K562 (cell line): ENCODE measurements at regions not wholly inside any gene's neighbourhood (a gene's known extent, or its start where the extent isn't known, plus 50 kb on each side); places are given as distances from the start of the nearest gene placed in this dataset.

ENCODE experiments used
- ADNP ChIP-seq: fragments of 200-800 bp; sonication (Bioruptor generic); IDR thresholded peaks from 2 replicates; pipeline ENCODE4 v1.6.1; 2016; ENCODE audit warnings: missing genetic modification characterization, missing compliant biosample characterization
- BACH1 ChIP-seq: fragments of 200-800 bp; sonication (Bioruptor generic); IDR thresholded peaks from 2 replicates; pipeline ENCODE4 v1.6.1; 2016; ENCODE audit warnings: missing genetic modification characterization, missing compliant biosample characterization
- ETS2 ChIP-seq: IDR thresholded peaks from 2 replicates; pipeline ENCODE4 v1.6.1; 2016; ENCODE audit warnings: borderline replicate concordance, missing genetic modification characterization, mild to moderate bottlenecking, moderate library complexity, missing compliant biosample characterization; ENCODE audit not compliant: poor library complexity, severe bottlenecking
- HDAC6 ChIP-seq: IDR thresholded peaks from 2 replicates; pipeline ENCODE4 v1.6.1; 2012; ENCODE audit warnings: low read depth, mild to moderate bottlenecking, control low read depth, inconsistent platforms, low read length, moderate library complexity
- HDAC8 ChIP-seq: fragments of 450-650 bp; IDR thresholded peaks from 2 replicates; pipeline ENCODE4 v1.6.1; 2016; ENCODE audit warnings: mild to moderate bottlenecking, missing genetic modification characterization, moderate library complexity, missing compliant biosample characterization
- HNRNPH1 ChIP-seq: fragments of 200-400 bp; formaldehyde crosslinking; optimal IDR thresholded peaks from 2 replicates; pipeline ENCODE3; 2017; ENCODE audit warnings: low read depth, mild to moderate bottlenecking, low read length, moderate library complexity
- KDM5B ChIP-seq: fragments of 200-600 bp; sonication (generic); IDR thresholded peaks from 2 replicates; pipeline ENCODE4 v1.6.1; 2012; ENCODE audit warnings: low read depth, mild to moderate bottlenecking, moderate library complexity, low read length, control low read depth, inconsistent platforms; ENCODE audit not compliant: insufficient replicate concordance
- MEIS2 ChIP-seq: fragments of 450-650 bp; IDR thresholded peaks from 2 replicates; pipeline ENCODE4 v1.6.1; 2014; ENCODE audit warnings: mild to moderate bottlenecking; ENCODE audit not compliant: partially characterized antibody
- PHTF2 ChIP-seq: fragments of 250-450 bp; sonication (Bioruptor Pico); IDR thresholded peaks from 2 replicates; pipeline ENCODE4 v1.5.0; 2021; ENCODE audit warnings: mild to moderate bottlenecking
- POLR2AphosphoS2 ChIP-seq: IDR thresholded peaks from 2 replicates; pipeline ENCODE4 v1.6.1; 2012; ENCODE audit warnings: low read length, improper control_type of control experiment
- RBFOX2 ChIP-seq: fragments of 200-400 bp; formaldehyde crosslinking; IDR thresholded peaks from 2 replicates; pipeline ENCODE4 v1.6.1; 2017; ENCODE audit warnings: low read depth, mild to moderate bottlenecking, low read length, moderate library complexity
- RCOR1 ChIP-seq, 2 experiments: IDR thresholded peaks; 2 replicates each; pipeline ENCODE4 v1.6.1; 2012; ENCODE audit warnings: low read depth in 2 of 2, low read length in 2 of 2, borderline replicate concordance in 1 of 2, improper control_type of control experiment in 1 of 2
- SAP30 ChIP-seq: fragments of 200-600 bp; sonication (generic); IDR thresholded peaks from 2 replicates; pipeline ENCODE4 v1.6.1; 2012; ENCODE audit warnings: borderline replicate concordance, low read depth, mild to moderate bottlenecking, moderate library complexity, low read length, control low read depth, inconsistent platforms; ENCODE audit not compliant: insufficient read depth, poor library complexity, severe bottlenecking
- SP2 ChIP-seq: IDR thresholded peaks from 2 replicates; pipeline ENCODE4 v1.6.1; 2011; ENCODE audit warnings: mild to moderate bottlenecking, low read depth, low read length, moderate library complexity; ENCODE audit not compliant: poor library complexity, severe bottlenecking; ENCODE audit errors: extremely low read depth
- STAG1 ChIP-seq: sonication (generic); formaldehyde crosslinking; IDR thresholded peaks from 2 replicates; pipeline ENCODE4 v1.5.0; 2020; ENCODE audit warnings: missing genetic modification reagents, borderline replicate concordance
- ZFP1 ChIP-seq: fragments of 450-650 bp; formaldehyde crosslinking; IDR thresholded peaks from 2 replicates; pipeline ENCODE4 v1.4.0; 2020; ENCODE audit warnings: mild to moderate bottlenecking, mixed read lengths
- ZNF133 ChIP-seq: fragments of 250-450 bp; sonication (Bioruptor Pico); IDR thresholded peaks from 2 replicates; pipeline ENCODE4 v1.4.0; 2020; ENCODE audit warnings: mild to moderate bottlenecking
- ZNF212 ChIP-seq: fragments of 450-650 bp; formaldehyde crosslinking; IDR thresholded peaks from 2 replicates; pipeline ENCODE4 v1.4.0; 2020; ENCODE audit warnings: mild to moderate bottlenecking
- ZNF263 ChIP-seq: sonication (generic); formaldehyde crosslinking; IDR thresholded peaks from 2 replicates; pipeline ENCODE4 v1.8.0; 2022; ENCODE audit warnings: mild to moderate bottlenecking, missing genetic modification reagents, borderline replicate concordance
- TF ChIP-seq, protein P1 (sequence below): fragments of 450-650 bp; IDR thresholded peaks from 2 replicates; pipeline ENCODE4 v1.6.1; 2016; ENCODE audit warnings: borderline replicate concordance
- TF ChIP-seq, protein P2 (sequence below), 2 experiments: fragments of 450-650 bp in 1 of 2; IDR thresholded peaks; 2 replicates each; pipeline ENCODE4 v1.6.1; 2011 to 2017; ENCODE audit warnings: low read depth in 2 of 2, antibody characterized with exemption in 1 of 2, borderline replicate concordance in 1 of 2, low read length in 1 of 2, mild to moderate bottlenecking in 1 of 2, mixed read lengths in 1 of 2; ENCODE audit not compliant: control insufficient read depth in 1 of 2
- TF ChIP-seq, protein P3 (sequence below): sonication (generic); formaldehyde crosslinking; IDR thresholded peaks from 2 replicates; pipeline ENCODE4 v1.8.0; 2022; ENCODE audit warnings: mild to moderate bottlenecking, missing genetic modification reagents, borderline replicate concordance

DNA sequence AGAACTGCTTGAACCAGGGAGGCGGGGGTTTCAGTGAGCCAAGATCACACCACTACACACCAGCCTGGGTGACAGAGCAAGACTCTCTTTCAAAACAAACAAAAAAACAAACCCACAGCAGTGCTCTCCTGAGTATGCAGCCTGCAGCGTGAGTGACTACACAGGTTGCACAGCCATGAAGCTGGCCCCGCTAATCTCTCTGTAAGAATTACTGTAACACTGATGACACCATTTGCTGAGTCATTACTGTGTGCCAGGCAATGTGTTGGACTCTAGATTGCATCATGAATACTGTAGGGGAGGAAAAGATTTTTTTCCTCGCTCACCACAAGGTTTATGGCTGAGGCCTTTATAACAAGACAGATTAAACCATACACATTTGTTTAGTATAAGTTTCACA, 118.6 kb upstream of the ATP8B1 start (continued):
- no peak for TF ChIP-seq KDM5B
- TF ChIP-seq STAG1 (CRISPR knock-in tag), result no peak
- TF ChIP-seq BACH1, result peak; percentile 76; the same call in 1 of the 2 replicates
- no peak for TF ChIP-seq SP2
- TF ChIP-seq, protein P1, sequence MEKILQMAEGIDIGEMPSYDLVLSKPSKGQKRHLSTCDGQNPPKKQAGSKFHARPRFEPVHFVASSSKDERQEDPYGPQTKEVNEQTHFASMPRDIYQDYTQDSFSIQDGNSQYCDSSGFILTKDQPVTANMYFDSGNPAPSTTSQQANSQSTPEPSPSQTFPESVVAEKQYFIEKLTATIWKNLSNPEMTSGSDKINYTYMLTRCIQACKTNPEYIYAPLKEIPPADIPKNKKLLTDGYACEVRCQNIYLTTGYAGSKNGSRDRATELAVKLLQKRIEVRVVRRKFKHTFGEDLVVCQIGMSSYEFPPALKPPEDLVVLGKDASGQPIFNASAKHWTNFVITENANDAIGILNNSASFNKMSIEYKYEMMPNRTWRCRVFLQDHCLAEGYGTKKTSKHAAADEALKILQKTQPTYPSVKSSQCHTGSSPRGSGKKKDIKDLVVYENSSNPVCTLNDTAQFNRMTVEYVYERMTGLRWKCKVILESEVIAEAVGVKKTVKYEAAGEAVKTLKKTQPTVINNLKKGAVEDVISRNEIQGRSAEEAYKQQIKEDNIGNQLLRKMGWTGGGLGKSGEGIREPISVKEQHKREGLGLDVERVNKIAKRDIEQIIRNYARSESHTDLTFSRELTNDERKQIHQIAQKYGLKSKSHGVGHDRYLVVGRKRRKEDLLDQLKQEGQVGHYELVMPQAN, result no peak
- no peak for TF ChIP-seq RBFOX2
- no peak for TF ChIP-seq ZNF133 (CRISPR knock-in tag)
- TF ChIP-seq, protein P2, sequence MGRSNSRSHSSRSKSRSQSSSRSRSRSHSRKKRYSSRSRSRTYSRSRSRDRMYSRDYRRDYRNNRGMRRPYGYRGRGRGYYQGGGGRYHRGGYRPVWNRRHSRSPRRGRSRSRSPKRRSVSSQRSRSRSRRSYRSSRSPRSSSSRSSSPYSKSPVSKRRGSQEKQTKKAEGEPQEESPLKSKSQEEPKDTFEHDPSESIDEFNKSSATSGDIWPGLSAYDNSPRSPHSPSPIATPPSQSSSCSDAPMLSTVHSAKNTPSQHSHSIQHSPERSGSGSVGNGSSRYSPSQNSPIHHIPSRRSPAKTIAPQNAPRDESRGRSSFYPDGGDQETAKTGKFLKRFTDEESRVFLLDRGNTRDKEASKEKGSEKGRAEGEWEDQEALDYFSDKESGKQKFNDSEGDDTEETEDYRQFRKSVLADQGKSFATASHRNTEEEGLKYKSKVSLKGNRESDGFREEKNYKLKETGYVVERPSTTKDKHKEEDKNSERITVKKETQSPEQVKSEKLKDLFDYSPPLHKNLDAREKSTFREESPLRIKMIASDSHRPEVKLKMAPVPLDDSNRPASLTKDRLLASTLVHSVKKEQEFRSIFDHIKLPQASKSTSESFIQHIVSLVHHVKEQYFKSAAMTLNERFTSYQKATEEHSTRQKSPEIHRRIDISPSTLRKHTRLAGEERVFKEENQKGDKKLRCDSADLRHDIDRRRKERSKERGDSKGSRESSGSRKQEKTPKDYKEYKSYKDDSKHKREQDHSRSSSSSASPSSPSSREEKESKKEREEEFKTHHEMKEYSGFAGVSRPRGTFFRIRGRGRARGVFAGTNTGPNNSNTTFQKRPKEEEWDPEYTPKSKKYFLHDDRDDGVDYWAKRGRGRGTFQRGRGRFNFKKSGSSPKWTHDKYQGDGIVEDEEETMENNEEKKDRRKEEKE (IDR thresholded peaks at IDR 0.05; ENCODE audit: borderline replicate concordance in 1 of 2, control insufficient read depth in 1 of 2, low read depth in 2 of 2, low read length in 1 of 2), result no peak
- TF ChIP-seq HDAC8 (tag), result no peak
- TF ChIP-seq ETS2 (tag), result no peak
- TF ChIP-seq, protein P3, sequence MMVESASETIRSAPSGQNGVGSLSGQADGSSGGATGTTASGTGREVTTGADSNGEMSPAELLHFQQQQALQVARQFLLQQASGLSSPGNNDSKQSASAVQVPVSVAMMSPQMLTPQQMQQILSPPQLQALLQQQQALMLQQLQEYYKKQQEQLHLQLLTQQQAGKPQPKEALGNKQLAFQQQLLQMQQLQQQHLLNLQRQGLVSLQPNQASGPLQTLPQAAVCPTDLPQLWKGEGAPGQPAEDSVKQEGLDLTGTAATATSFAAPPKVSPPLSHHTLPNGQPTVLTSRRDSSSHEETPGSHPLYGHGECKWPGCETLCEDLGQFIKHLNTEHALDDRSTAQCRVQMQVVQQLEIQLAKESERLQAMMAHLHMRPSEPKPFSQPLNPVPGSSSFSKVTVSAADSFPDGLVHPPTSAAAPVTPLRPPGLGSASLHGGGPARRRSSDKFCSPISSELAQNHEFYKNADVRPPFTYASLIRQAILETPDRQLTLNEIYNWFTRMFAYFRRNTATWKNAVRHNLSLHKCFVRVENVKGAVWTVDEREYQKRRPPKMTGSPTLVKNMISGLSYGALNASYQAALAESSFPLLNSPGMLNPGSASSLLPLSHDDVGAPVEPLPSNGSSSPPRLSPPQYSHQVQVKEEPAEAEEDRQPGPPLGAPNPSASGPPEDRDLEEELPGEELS (CRISPR knock-in tag), result no peak
- TF ChIP-seq ZFP1 (CRISPR knock-in tag), result no peak
- no peak for TF ChIP-seq POLR2AphosphoS2
- peak in 1 of 2 experiments; percentile 72; a peak in 2 of 4 replicates for TF ChIP-seq RCOR1 (IDR thresholded peaks at IDR 0.05; ENCODE audit: borderline replicate concordance in 1 of 2, low read depth in 2 of 2, low read length in 2 of 2)
- no peak for TF ChIP-seq HNRNPH1
- no peak for TF ChIP-seq MEIS2
- no peak for TF ChIP-seq ADNP (tag)
- TF ChIP-seq ZNF263 (CRISPR knock-in tag), result no peak
- TF ChIP-seq SAP30, result no peak
- no peak for TF ChIP-seq HDAC6
- TF ChIP-seq PHTF2 (CRISPR knock-in tag), result no peak
- TF ChIP-seq ZNF212 (CRISPR knock-in tag), result no peak
